ENCODE measurements at regions not wholly inside any gene's neighbourhood (a gene's known extent, or its start where the extent isn't known, plus 50 kb on each side); places are given as distances from the start of the nearest gene placed in this dataset.
A peak's percentile ranks its signal among the peaks of the same experiment; 100 is the strongest.

DNA sequence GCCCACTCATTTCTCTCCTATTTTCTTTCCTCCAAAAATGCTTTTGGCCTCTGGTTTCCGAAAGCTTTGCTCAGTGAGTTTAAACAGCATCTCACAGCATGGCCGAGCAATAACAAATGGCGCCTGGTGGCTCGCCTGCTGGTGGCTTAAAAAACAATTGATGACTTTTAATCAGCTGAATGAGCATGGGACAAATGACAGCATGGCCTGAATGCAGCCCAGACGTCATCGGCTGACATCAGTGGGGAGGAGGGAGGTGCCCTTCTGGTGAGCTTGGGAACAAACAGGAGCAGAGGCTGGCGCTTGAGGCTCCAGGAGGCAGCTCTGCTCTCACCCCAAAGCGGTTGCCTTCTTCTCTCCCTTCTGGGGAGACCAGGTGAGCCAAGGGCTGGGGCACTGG is 286.4 kb downstream of the BCOR start:
- FAIRE-seq (no peak), DNase-seq (ENCODE audit: extremely low spot score, insufficient read length, low read depth) (no peak)

- FAIRE-seq (no peak), DNase-seq (ENCODE audit: extremely low spot score, insufficient read length, low read depth) (no peak)
These were observed 284.0 kb downstream of the BCOR start for GRCh38 chrX:39813631-39814277.

- no peak for DNase-seq (ENCODE audit: extremely low spot score, insufficient read length, low read depth)
These were observed 283.4 kb downstream of the BCOR start for GRCh38 chrX:39814391-39814790.

DNA sequence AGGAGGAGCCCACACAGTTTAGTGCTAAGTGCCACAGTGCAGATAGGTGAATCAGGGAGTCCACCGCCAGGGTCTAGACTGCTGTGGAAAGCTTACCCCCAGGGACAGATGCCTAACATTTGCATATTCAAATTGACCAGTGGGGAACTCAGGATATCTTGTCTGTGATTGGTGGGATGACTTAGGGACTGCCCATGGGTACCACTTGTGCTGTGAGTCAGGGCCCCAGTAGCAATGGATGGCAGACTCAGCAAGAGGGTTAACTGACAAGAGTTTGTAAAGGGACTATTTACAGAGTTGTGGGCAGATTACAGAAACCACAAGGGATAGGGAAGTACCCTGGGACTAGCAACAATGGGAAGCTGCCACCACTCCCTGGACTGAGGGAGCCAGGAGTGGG is 282.1 kb downstream of the BCOR start:
- no peak for DNase-seq (ENCODE audit: extremely low spot score, insufficient read length, low read depth)
- FAIRE-seq, result peak; percentile 93

More at GRCh38 chrX:39814391-39814790, 283.4 kb downstream of the BCOR start:
- peak; percentile 87 for FAIRE-seq

- no peak for DNase-seq (ENCODE audit: extremely low spot score, insufficient read length, low read depth)
- peak; percentile 31 for FAIRE-seq
These were observed 280.7 kb downstream of the BCOR start for GRCh38 chrX:39816871-39817731.

GRCh38 chrX:39817754-39818470 is 279.8 kb downstream of the BCOR start:
- DNase-seq (ENCODE audit: extremely low spot score, insufficient read length, low read depth), result no peak

DNA sequence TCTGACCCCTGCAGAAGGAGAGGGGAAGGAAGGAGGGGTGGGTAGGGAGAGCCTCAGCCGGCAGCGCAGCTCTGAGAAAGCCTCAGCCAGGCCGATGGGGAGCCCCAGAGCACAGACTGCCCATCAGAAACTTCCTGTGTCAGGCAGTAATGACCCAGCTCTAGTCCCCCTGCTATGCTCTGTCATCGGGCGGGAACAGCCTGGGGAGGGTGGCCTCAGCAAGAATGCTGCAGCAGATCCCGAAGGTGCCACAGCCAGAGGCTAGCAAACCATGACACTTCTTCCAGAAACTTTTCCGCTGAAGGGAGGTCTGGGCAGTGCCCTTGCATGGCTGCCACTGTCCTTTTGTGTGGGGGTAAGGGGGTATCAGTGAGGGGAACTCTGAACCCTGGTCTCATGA is 279.0 kb downstream of the BCOR start:
- no peak for FAIRE-seq
- DNase-seq (ENCODE audit: extremely low spot score, insufficient read length, low read depth), result no peak

More at GRCh38 chrX:39817754-39818470, 279.8 kb downstream of the BCOR start:
- FAIRE-seq, result no peak

GRCh38 chrX:39819921-39820849 is 277.6 kb downstream of the BCOR start:
- FAIRE-seq (no peak), DNase-seq (ENCODE audit: extremely low spot score, insufficient read length, low read depth) (no peak)

GRCh38 chrX:39820938-39821708 is 276.6 kb downstream of the BCOR start:
- DNase-seq (ENCODE audit: extremely low spot score, insufficient read length, low read depth) (no peak), FAIRE-seq (no peak)

- DNase-seq (ENCODE audit: extremely low spot score, insufficient read length, low read depth) (no peak), FAIRE-seq (no peak)
These were observed 276.1 kb downstream of the BCOR start for GRCh38 chrX:39821709-39822095.

DNA sequence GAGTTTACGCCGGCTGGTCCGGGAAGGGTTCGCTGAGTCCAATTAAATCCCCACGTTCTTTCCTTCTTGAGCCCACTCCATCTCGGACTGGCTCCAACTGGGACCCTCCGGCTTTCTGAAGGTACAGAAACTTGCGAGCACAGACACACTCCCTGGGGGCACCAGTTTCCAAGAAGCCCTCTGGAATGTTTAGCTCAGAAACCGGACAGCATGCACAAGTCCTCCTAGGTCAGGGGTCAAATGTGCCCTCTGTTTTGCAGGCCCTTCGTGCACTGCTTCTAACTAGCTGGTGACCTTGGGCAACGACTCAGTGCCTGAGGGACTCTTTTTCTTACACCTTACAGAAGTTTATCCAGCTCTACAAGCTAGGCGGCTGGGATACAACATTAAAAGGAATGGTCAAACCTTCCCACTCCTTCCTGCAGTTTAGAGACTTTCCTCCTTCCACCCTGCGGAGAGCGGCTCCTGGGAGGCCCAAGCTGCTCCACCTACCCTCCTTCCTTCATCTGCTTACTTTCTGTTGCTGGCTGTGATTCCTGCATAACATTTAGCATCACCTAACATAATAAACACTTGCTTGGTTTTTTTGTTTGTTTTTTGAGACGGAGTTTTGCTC is 275.5 kb downstream of the BCOR start:
- FAIRE-seq (no peak), DNase-seq (ENCODE audit: extremely low spot score, insufficient read length, low read depth) (no peak)

DNA sequence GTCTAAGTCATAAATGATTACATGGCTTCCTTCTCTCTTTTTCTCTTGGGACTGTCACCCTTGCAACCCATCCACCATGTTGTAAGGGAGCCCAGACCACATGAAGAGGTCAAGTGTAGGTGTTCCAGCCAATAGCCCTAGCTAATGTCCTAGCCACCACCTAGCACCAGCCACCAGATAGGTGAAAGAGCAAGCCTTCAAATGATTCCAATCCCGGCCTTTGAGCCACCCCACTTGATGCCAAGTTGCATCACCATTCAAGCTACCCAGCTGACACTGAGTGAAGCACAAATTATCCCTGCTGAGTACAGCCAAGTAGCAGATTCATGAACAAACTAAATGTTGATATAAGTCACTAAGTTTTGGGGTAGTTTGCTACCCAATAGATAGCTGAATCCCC is 274.3 kb downstream of the BCOR start:
- no peak for FAIRE-seq
- DNase-seq (ENCODE audit: extremely low spot score, insufficient read length, low read depth), result no peak

DNA sequence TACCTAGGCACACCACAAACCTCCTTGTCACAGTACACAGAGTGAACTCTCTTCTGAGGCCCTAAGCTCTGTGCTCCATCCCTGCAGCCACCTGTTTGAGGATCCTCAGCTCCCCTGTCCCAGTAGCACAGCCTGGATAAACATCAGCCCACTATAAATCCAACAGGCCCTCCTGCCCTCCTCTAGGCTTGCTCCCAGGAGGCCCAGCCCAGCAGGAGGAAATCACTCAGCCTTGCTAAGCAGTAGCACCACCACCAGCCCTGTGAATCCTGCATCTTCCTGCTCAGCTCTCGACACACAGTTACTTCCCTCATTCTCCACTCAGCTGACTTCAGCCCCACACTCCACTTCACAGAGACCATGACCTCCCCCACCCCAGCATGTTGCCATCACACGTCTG is 273.9 kb downstream of the BCOR start:
- FAIRE-seq (peak; percentile 58), DNase-seq (ENCODE audit: extremely low spot score, insufficient read length, low read depth) (no peak)

- FAIRE-seq (peak; percentile 73), DNase-seq (ENCODE audit: extremely low spot score, insufficient read length, low read depth) (no peak)
These were observed 270.8 kb downstream of the BCOR start for GRCh38 chrX:39826813-39827543.

DNA sequence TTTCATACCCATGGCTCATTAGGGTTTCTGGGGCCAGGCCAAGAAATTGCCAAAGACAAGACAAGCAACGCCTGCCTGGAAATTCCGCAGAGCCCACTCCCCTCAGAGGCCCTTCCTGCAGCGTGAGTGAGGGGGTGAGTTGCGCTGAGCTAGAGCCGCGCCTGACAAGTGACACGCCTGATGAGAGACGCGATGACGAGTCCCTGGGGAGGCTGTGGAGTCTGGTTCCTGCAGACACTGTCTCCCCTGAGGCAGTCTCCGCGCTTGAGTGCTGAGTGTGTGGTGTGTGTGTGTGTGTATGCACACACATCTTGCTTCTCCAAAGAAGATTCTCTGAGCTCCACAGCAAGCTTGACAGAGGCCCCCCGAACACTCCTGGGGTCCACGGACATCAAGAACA is 269.8 kb downstream of the BCOR start:
- FAIRE-seq (peak; percentile 91), DNase-seq (ENCODE audit: extremely low spot score, insufficient read length, low read depth) (peak; percentile 26)

DNA sequence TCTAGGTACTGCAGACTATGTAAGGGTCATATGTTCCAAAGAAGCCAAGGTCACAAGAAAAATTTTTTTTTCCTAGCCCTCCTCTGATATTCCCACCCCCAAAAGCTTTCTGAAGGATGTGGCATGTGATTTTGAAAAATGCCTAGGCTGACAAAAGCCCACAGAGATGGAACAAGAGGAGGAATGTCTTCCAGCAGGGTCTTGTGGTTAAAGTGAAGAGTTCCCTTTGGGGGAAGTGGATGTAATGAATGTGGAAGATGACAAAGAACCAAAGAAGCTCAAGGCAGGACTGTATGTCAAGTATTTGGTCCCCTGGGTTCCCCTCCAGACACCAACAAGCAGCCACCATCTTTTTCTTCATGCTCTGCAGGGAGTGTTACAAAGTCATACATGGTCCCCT is 268.8 kb downstream of the BCOR start:
- peak; percentile 38 for FAIRE-seq
- DNase-seq (ENCODE audit: extremely low spot score, insufficient read length, low read depth), result no peak

- FAIRE-seq, result no peak
These were observed 267.8 kb downstream of the BCOR start for GRCh38 chrX:39829965-39830364.

GRCh38 chrX:39830414-39830813 is 267.3 kb downstream of the BCOR start:
- peak; percentile 50 for FAIRE-seq
- DNase-seq (ENCODE audit: extremely low spot score, insufficient read length, low read depth), result no peak

More at GRCh38 chrX:39829965-39830364, 267.8 kb downstream of the BCOR start:
- DNase-seq (ENCODE audit: extremely low spot score, insufficient read length, low read depth), result no peak
